Spleen (tissue), 11 donors: ENCODE measurements at regions not wholly inside any gene's neighbourhood (a gene's known extent, or its start where the extent isn't known, plus 50 kb on each side); places are given as distances from the start of the nearest gene placed in this dataset.

Experiments
- DNase-seq: peaks from one replicate; pipeline ENCODE4 v3.0.0-alpha.2; 2020
- H3K27ac ChIP-seq, 8 donors: fragments of 200-600 bp; sonication (generic) in 7 of 8; 1 replicate in 4 of 8; 2 replicates in 4 of 8; pipeline versions ENCODE4 v1.5.0 to v1.8.0; 2016 to 2021; ENCODE audit warnings: inconsistent platforms in 4 of 8, mild to moderate bottlenecking in 4 of 8, moderate library complexity in 1 of 8
- H3K27me3 ChIP-seq, 7 donors: fragments of 200-600 bp; sonication (generic) in 6 of 7; replicated peaks in 1 of 7; 1 replicate in 4 of 7; 2 replicates in 3 of 7; pipeline versions ENCODE4 v1.5.0 to v1.8.0; 2016 to 2021; ENCODE audit warnings: inconsistent platforms in 3 of 7, mild to moderate bottlenecking in 1 of 7
- H3K36me3 ChIP-seq, 6 donors: fragments of 200-600 bp; sonication (generic) in 5 of 6; 1 replicate in 4 of 6; 2 replicates in 2 of 6; pipeline versions ENCODE4 v1.5.0 to v1.8.0; 2016 to 2021; ENCODE audit warnings: inconsistent platforms in 2 of 6
- H3K4me1 ChIP-seq, 6 donors: fragments of 200-600 bp; sonication (generic) in 5 of 6; 1 replicate in 3 of 6; 2 replicates in 3 of 6; pipeline versions ENCODE4 v1.5.0 to v1.8.0; 2016 to 2021; ENCODE audit warnings: inconsistent platforms in 3 of 6
- H3K4me3 ChIP-seq, 8 donors: fragments of 200-600 bp; sonication (generic) in 7 of 8; 1 replicate in 4 of 8; 2 replicates in 4 of 8; pipeline versions ENCODE4 v1.5.0 to v1.8.0; 2016 to 2021; ENCODE audit warnings: inconsistent platforms in 4 of 8, mild to moderate bottlenecking in 4 of 8, moderate library complexity in 2 of 8
- H3K9me3 ChIP-seq, 8 donors: fragments of 200-600 bp; sonication (generic) in 7 of 8; 1 replicate in 4 of 8; 2 replicates in 4 of 8; pipeline versions ENCODE4 v1.5.0 to v1.8.0; 2016 to 2021; ENCODE audit warnings: inconsistent platforms in 4 of 8
- CTCF ChIP-seq, 11 experiments: fragments of 200-600 bp in 7 of 11; fragments of 450-650 bp in 4 of 11; sonication (generic) in 4 of 11; IDR thresholded peaks in 8 of 11; conservative IDR thresholded peaks in 3 of 11; 1 replicate in 7 of 11; 2 replicates in 4 of 11; pipeline versions ENCODE4 v1.4.0 to v1.8.0; 2016 to 2021; ENCODE audit warnings: antibody characterized with exemption in 11 of 11, inconsistent platforms in 4 of 11, mild to moderate bottlenecking in 1 of 11
- POLR2A ChIP-seq, 3 donors: fragments of 450-650 bp; IDR thresholded peaks; one replicate each; pipeline ENCODE4 v1.5.1; 2017; ENCODE audit warnings: antibody characterized with exemption in 3 of 3, mild to moderate bottlenecking in 1 of 3
- POLR2AphosphoS5 ChIP-seq, 3 donors: sonication (generic); formaldehyde crosslinking; IDR thresholded peaks; one replicate each; pipeline ENCODE4 v1.5.1; 2017; ENCODE audit warnings: antibody characterized with exemption in 3 of 3
- WGBS, 5 donors: extraction: QIAGEN DNeasy Blood & Tissue Kit in 3 of 5; methylation state at CpG; one replicate each; pipeline versions ENCODE4 v1.1.5 to v1.1.7; 2013 to 2018; 5-methylcytosine and 5-hydroxymethylcytosine counted together
- intact Hi-C: fragments of 100-400 bp; cut with DNase I; formaldehyde crosslinking; loops from one replicate; pipeline ENCODE4 v1.15.0; 2023; ENCODE audit warnings: low total_unique reads
- donor health status: healthy with polysubstance abuse.
- donor health status: DM: no; HTN: no; CAD: no; lungs with moderate emphysema.
- donor health status: DM: no; HTN: no; CAD: no.
- donor health status: Bipolar disorder and iron deficiency.
- donor health status: healthy.
- donor health status: DM: no; HTN: no; CAD: no.
- donor health status: DM: yes; HTN: yes; CAD: no.

- Histone ChIP-seq H3K9me3 (peaks cover 0 to 11% (median 4%) of the 10 kb centered on the region in 8 donors), H3K4me3 (no peak overlapping the region), H3K36me3 (no peaks in the 10 kb centered on the region), H3K27ac (no peak overlapping the region), H3K27me3 (peaks cover 0 to 4% (median 0%) of the 10 kb centered on the region in 7 donors), H3K4me1 (no peaks in the 10 kb centered on the region)
- TF ChIP-seq CTCF (IDR thresholded peaks at IDR 0.05 in 8 of 11, conservative IDR thresholded peaks at IDR 0.05 in 3 of 11), result no peak
- TF ChIP-seq POLR2AphosphoS5 (IDR thresholded peaks at IDR 0.05), result no peak
- no peak for TF ChIP-seq POLR2A (IDR thresholded peaks at IDR 0.05)
- no peak for DNase-seq
- 54 to 79% (median 63%) methylated on average over 1 of the region's 1 CpG for WGBS, 5 donors
- intact Hi-C loops, result no loop called here
These were observed 305.9 kb downstream of the HRH4 start for GRCh38 chr18:24766376-24766775.

GRCh38 chr18:24770311-24771024 lies 310.0 kb downstream of the HRH4 start:
- Histone ChIP-seq H3K36me3 (no peaks in the 10 kb centered on the region), H3K4me3 (no peak overlapping the region), H3K4me1 (no peaks in the 10 kb centered on the region), H3K9me3 (no peaks in the 10 kb centered on the region), H3K27ac (no peak overlapping the region), H3K27me3 (no peaks in the 10 kb centered on the region)
- no peak for DNase-seq
- TF ChIP-seq CTCF (IDR thresholded peaks at IDR 0.05 in 8 of 11, conservative IDR thresholded peaks at IDR 0.05 in 3 of 11), result no peak
- no peak for TF ChIP-seq POLR2AphosphoS5 (IDR thresholded peaks at IDR 0.05)
- TF ChIP-seq POLR2A (IDR thresholded peaks at IDR 0.05), result no peak
- intact Hi-C loops, result no loop called here
- 83 to 93% (median 91%) methylated on average over 3 of the region's 3 CpGs for WGBS, 5 donors

GRCh38 chr18:24771300-24771699 lies 310.9 kb downstream of the HRH4 start:
- H3K36me3 ChIP-seq, result no peaks in the 10 kb centered on the region
- TF ChIP-seq POLR2A (IDR thresholded peaks at IDR 0.05), result no peak
- no peak for TF ChIP-seq CTCF (IDR thresholded peaks at IDR 0.05 in 8 of 11, conservative IDR thresholded peaks at IDR 0.05 in 3 of 11)
- TF ChIP-seq POLR2AphosphoS5 (IDR thresholded peaks at IDR 0.05), result no peak
- no peaks in the 10 kb centered on the region for H3K27me3 ChIP-seq
- H3K4me1 ChIP-seq, result no peaks in the 10 kb centered on the region
- intact Hi-C loops, result no loop called here
- no peak overlapping the region for H3K27ac ChIP-seq
- H3K4me3 ChIP-seq, result no peak overlapping the region
- no peaks in the 10 kb centered on the region for H3K9me3 ChIP-seq
- no peak for DNase-seq

- Histone ChIP-seq H3K36me3 (no peaks in the 10 kb centered on the region), H3K27ac (no peak overlapping the region), H3K4me3 (no peak overlapping the region), H3K4me1 (no peaks in the 10 kb centered on the region), H3K9me3 (no peaks in the 10 kb centered on the region), H3K27me3 (no peaks in the 10 kb centered on the region)
- 83 to 97% (median 89%) methylated on average over 2 of the region's 2 CpGs for WGBS, 5 donors
- TF ChIP-seq CTCF (IDR thresholded peaks at IDR 0.05 in 8 of 11, conservative IDR thresholded peaks at IDR 0.05 in 3 of 11), result no peak
- no peak for TF ChIP-seq POLR2AphosphoS5 (IDR thresholded peaks at IDR 0.05)
- TF ChIP-seq POLR2A (IDR thresholded peaks at IDR 0.05), result no peak
- DNase-seq, result no peak
- intact Hi-C loops, result no loop called here
These were observed 312.7 kb downstream of the HRH4 start for GRCh38 chr18:24773101-24773500.
